Sigmoid colon (tissue), 4 donors: ENCODE measurements at regions not wholly inside any gene's neighbourhood (a gene's known extent, or its start where the extent isn't known, plus 50 kb on each side); places are given as distances from the start of the nearest gene placed in this dataset.

Source experiments
- CTCF ChIP-seq, 4 experiments: fragments of 450-650 bp in 3 of 4; fragments of 200-600 bp in 1 of 4; IDR thresholded peaks; one replicate each; pipeline ENCODE4 v1.5.1; 2016 to 2019; ENCODE audit warnings: antibody characterized with exemption in 4 of 4, mild to moderate bottlenecking in 3 of 4, moderate library complexity in 2 of 4
- EP300 ChIP-seq, 4 donors: sonication (generic); formaldehyde crosslinking; IDR thresholded peaks; one replicate each; pipeline ENCODE4 v1.6.1; 2017; ENCODE audit warnings: antibody characterized with exemption in 4 of 4
- POLR2A ChIP-seq, 2 donors: fragments of 450-650 bp; IDR thresholded peaks; one replicate each; pipeline ENCODE4 v1.6.1; 2016; ENCODE audit warnings: antibody characterized with exemption in 2 of 2, mild to moderate bottlenecking in 2 of 2, moderate library complexity in 2 of 2

- no peak for TF ChIP-seq CTCF (IDR thresholded peaks at IDR 0.05)
- no peak for TF ChIP-seq EP300 (IDR thresholded peaks at IDR 0.05)
- TF ChIP-seq POLR2A (IDR thresholded peaks at IDR 0.05), result no peak
These were observed 221.2 kb upstream of the TMPO start for GRCh38 chr12:98294051-98294805.
